T-helper 17 cell (primary cell): ENCODE measurements at regions not wholly inside any gene's neighbourhood (a gene's known extent, or its start where the extent isn't known, plus 50 kb on each side); places are given as distances from the start of the nearest gene placed in this dataset.

Experiments used
- ATAC-seq: fragments of 150-1000 bp; cut with Tn5 transposase; 2 replicates; pipeline ENCODE4 v1.10.0; 2021; ENCODE audit warnings: mild to moderate bottlenecking, moderate library complexity
- DNase-seq, 3 donors: peaks; one replicate each; pipeline versions ENCODE4 v3.0.0 to v3.0.0-alpha.2; 2020 to 2021
- H3K9me3 ChIP-seq: one replicate; pipeline ENCODE4 v1.7.0; 2013; ENCODE audit warnings: low read length, mild to moderate bottlenecking; ENCODE audit not compliant: control insufficient read depth, poor library complexity, severe bottlenecking
- H3K27ac Mint-ChIP-seq: one replicate; pipeline ENCODE4 v1.8.0; 2022; ENCODE audit warnings: mild to moderate bottlenecking, moderate library complexity, mixed read lengths
- H3K27me3 Mint-ChIP-seq: one replicate; pipeline ENCODE4 v1.8.0; 2022; ENCODE audit warnings: mixed read lengths
- H3K36me3 Mint-ChIP-seq: one replicate; pipeline ENCODE4 v1.8.0; 2022; ENCODE audit warnings: low read depth, mixed read lengths
- H3K4me1 Mint-ChIP-seq: one replicate; pipeline ENCODE4 v1.8.0; 2022; ENCODE audit warnings: mild to moderate bottlenecking, mixed read lengths
- H3K4me3 Mint-ChIP-seq: one replicate; pipeline ENCODE4 v1.8.0; 2022; ENCODE audit warnings: mild to moderate bottlenecking, moderate library complexity, mixed read lengths

- H3K27me3 Mint-ChIP-seq, result no peaks in the 10 kb centered on the region
- H3K36me3 Mint-ChIP-seq, result peaks cover 2% of the 10 kb centered on the region
- DNase-seq (no peak), ATAC-seq (no peak)
- H3K9me3 ChIP-seq, result peaks cover 2% of the 10 kb centered on the region
- no peak overlapping the region for H3K4me3 Mint-ChIP-seq
- H3K4me1 Mint-ChIP-seq, result no peaks in the 10 kb centered on the region
- H3K27ac Mint-ChIP-seq, result no peak overlapping the region
Measured at GRCh38 chr11:95349345-95349942, 118.4 kb upstream of the SESN3 start.

GRCh38 chr11:95346265-95346664 is 115.3 kb upstream of the SESN3 start:
- peaks cover 4% of the 10 kb centered on the region for H3K27me3 Mint-ChIP-seq
- ATAC-seq, result no peak
- H3K27ac Mint-ChIP-seq, result no peak overlapping the region
- DNase-seq, result no peak
- H3K4me1 Mint-ChIP-seq, result no peaks in the 10 kb centered on the region
- no peak overlapping the region for H3K4me3 Mint-ChIP-seq
- peaks cover 2% of the 10 kb centered on the region for H3K9me3 ChIP-seq
- peaks cover 2% of the 10 kb centered on the region for H3K36me3 Mint-ChIP-seq

GRCh38 chr11:95345651-95346050 is 114.6 kb upstream of the SESN3 start:
- H3K27ac Mint-ChIP-seq, result no peak overlapping the region
- no peak overlapping the region for H3K4me3 Mint-ChIP-seq
- ATAC-seq (no peak), DNase-seq (no peak)
- peaks cover 2% of the 10 kb centered on the region for H3K9me3 ChIP-seq
- H3K4me1 Mint-ChIP-seq, result no peaks in the 10 kb centered on the region
- H3K36me3 Mint-ChIP-seq, result peaks cover 2% of the 10 kb centered on the region
- peaks cover 4% of the 10 kb centered on the region for H3K27me3 Mint-ChIP-seq

- peaks cover 4% of the 10 kb centered on the region for H3K27me3 Mint-ChIP-seq
- DNase-seq (no peak), ATAC-seq (no peak)
- H3K36me3 Mint-ChIP-seq, result peaks cover 2% of the 10 kb centered on the region
- peaks cover 2% of the 10 kb centered on the region for H3K9me3 ChIP-seq
- no peak overlapping the region for H3K27ac Mint-ChIP-seq
- no peaks in the 10 kb centered on the region for H3K4me1 Mint-ChIP-seq
- no peak overlapping the region for H3K4me3 Mint-ChIP-seq
Measured at GRCh38 chr11:95344932-95345642, 114.1 kb upstream of the SESN3 start.

- Mint-ChIP-seq H3K4me3 (no peak overlapping the region), H3K36me3 (no peaks in the 10 kb centered on the region), H3K27ac (no peak overlapping the region), H3K27me3 (peaks cover 4% of the 10 kb centered on the region), H3K4me1 (peaks cover 2% of the 10 kb centered on the region)
- H3K9me3 ChIP-seq, result no peaks in the 10 kb centered on the region
- ATAC-seq (no peak), DNase-seq (no peak)
Measured at GRCh38 chr11:95341221-95341620, 110.2 kb upstream of the SESN3 start.

- no peaks in the 10 kb centered on the region for H3K36me3 Mint-ChIP-seq
- DNase-seq, result no peak
- no peaks in the 10 kb centered on the region for H3K9me3 ChIP-seq
- H3K27ac Mint-ChIP-seq, result no peak overlapping the region
- peaks cover 4% of the 10 kb centered on the region for H3K4me1 Mint-ChIP-seq
- ATAC-seq, result no peak
- peaks cover 4% of the 10 kb centered on the region for H3K27me3 Mint-ChIP-seq
- no peak overlapping the region for H3K4me3 Mint-ChIP-seq
Measured at GRCh38 chr11:95339086-95339901, 108.3 kb upstream of the SESN3 start.

GRCh38 chr11:95338430-95338991 is 107.5 kb upstream of the SESN3 start:
- H3K27me3 Mint-ChIP-seq, result peaks cover 4% of the 10 kb centered on the region

GRCh38 chr11:95337972-95338429 is 107.0 kb upstream of the SESN3 start:
- H3K27ac Mint-ChIP-seq, result no peak overlapping the region
- H3K4me3 Mint-ChIP-seq, result no peak overlapping the region
- no peaks in the 10 kb centered on the region for H3K36me3 Mint-ChIP-seq
- peaks cover 4% of the 10 kb centered on the region for H3K27me3 Mint-ChIP-seq
- ATAC-seq (peak; percentile 45), DNase-seq (no peak)
- peaks cover 4% of the 10 kb centered on the region for H3K4me1 Mint-ChIP-seq
- no peaks in the 10 kb centered on the region for H3K9me3 ChIP-seq

More at GRCh38 chr11:95338430-95338991, 107.5 kb upstream of the SESN3 start:
- DNase-seq, result no peak
- H3K9me3 ChIP-seq, result no peaks in the 10 kb centered on the region
- no peak overlapping the region for H3K4me3 Mint-ChIP-seq
- H3K27ac Mint-ChIP-seq, result no peak overlapping the region
- H3K36me3 Mint-ChIP-seq, result no peaks in the 10 kb centered on the region
- peaks cover 4% of the 10 kb centered on the region for H3K4me1 Mint-ChIP-seq
- no peak for ATAC-seq

GRCh38 chr11:95337175-95337957 is 106.4 kb upstream of the SESN3 start:
- ATAC-seq, result peak; percentile 77
- H3K27ac Mint-ChIP-seq, result no peak overlapping the region
- H3K36me3 Mint-ChIP-seq, result no peaks in the 10 kb centered on the region

GRCh38 chr11:95335989-95336388 is 105.0 kb upstream of the SESN3 start:
- Mint-ChIP-seq H3K4me3 (no peak overlapping the region), H3K4me1 (peaks cover 4% of the 10 kb centered on the region), H3K27me3 (no peaks in the 10 kb centered on the region), H3K27ac (no peak overlapping the region), H3K36me3 (no peaks in the 10 kb centered on the region)
- ATAC-seq (no peak), DNase-seq (no peak)
- H3K9me3 ChIP-seq, result no peaks in the 10 kb centered on the region

More at GRCh38 chr11:95337175-95337957, 106.4 kb upstream of the SESN3 start:
- no peaks in the 10 kb centered on the region for H3K9me3 ChIP-seq
- H3K4me3 Mint-ChIP-seq, result no peak overlapping the region
- H3K27me3 Mint-ChIP-seq, result peaks cover 2% of the 10 kb centered on the region
- no peak for DNase-seq
- peaks cover 4% of the 10 kb centered on the region for H3K4me1 Mint-ChIP-seq

GRCh38 chr11:95331161-95331560 is 100.2 kb upstream of the SESN3 start:
- peaks cover 7% of the 10 kb centered on the region for H3K4me1 Mint-ChIP-seq
- H3K9me3 ChIP-seq, result no peaks in the 10 kb centered on the region
- ATAC-seq (no peak), DNase-seq (no peak)
- H3K36me3 Mint-ChIP-seq, result no peaks in the 10 kb centered on the region
- no peak overlapping the region for H3K27ac Mint-ChIP-seq
- peaks cover 2% of the 10 kb centered on the region for H3K27me3 Mint-ChIP-seq
- H3K4me3 Mint-ChIP-seq, result no peak overlapping the region

- Mint-ChIP-seq H3K36me3 (no peaks in the 10 kb centered on the region), H3K4me1 (peaks cover 6% of the 10 kb centered on the region), H3K4me3 (no peak overlapping the region), H3K27ac (no peak overlapping the region), H3K27me3 (peaks cover 9% of the 10 kb centered on the region)
- H3K9me3 ChIP-seq, result no peaks in the 10 kb centered on the region
- no peak for DNase-seq
- no peak for ATAC-seq
Measured at GRCh38 chr11:95330302-95330701, 99.3 kb upstream of the SESN3 start.
